ENCODE measurements at regions not wholly inside any gene's neighbourhood (a gene's known extent, or its start where the extent isn't known, plus 50 kb on each side); places are given as distances from the start of the nearest gene placed in this dataset.

GRCh38 chr2:176435729-176436128 is 166.5 kb downstream of the MTX2 start:
- ATAC-seq = no peak
- no peak for TF ChIP-seq TSHZ2 (CRISPR knock-in tag; IDR thresholded peaks at IDR 0.05)
- TF ChIP-seq ZFP3 (CRISPR knock-in tag; IDR thresholded peaks at IDR 0.05) = no peak
- TF ChIP-seq ISL1 (CRISPR knock-in tag; IDR thresholded peaks at IDR 0.05) = no peak
- no peak for TF ChIP-seq ZNF70 (CRISPR knock-in tag; IDR thresholded peaks at IDR 0.05)
- no peak for TF ChIP-seq ZNF565 (CRISPR knock-in tag; conservative IDR thresholded peaks at IDR 0.05; ENCODE audit: low read depth)
- no peak for TF ChIP-seq POU6F1 (CRISPR knock-in tag; IDR thresholded peaks at IDR 0.05; ENCODE audit: borderline replicate concordance, low read depth)
- no peak for TF ChIP-seq TCF4 (CRISPR knock-in tag; IDR thresholded peaks at IDR 0.05; ENCODE audit: borderline replicate concordance)
- TF ChIP-seq OSR1 (CRISPR knock-in tag; IDR thresholded peaks at IDR 0.05) = no peak
- TF ChIP-seq CSRNP3 (CRISPR knock-in tag; IDR thresholded peaks at IDR 0.05) = no peak

- 0 out of 3 replicates have a peak, but pooled peaks have one; percentile 21 for ATAC-seq
- TF ChIP-seq TOX (CRISPR knock-in tag; IDR thresholded peaks at IDR 0.05; ENCODE audit: borderline replicate concordance) = no peak
- TF ChIP-seq PPARA (CRISPR knock-in tag; IDR thresholded peaks at IDR 0.05; ENCODE audit: borderline replicate concordance) = no peak
- TF ChIP-seq CREB5 (CRISPR knock-in tag; IDR thresholded peaks at IDR 0.05; ENCODE audit: low read depth) = no peak
- TF ChIP-seq ZFP3 (CRISPR knock-in tag; IDR thresholded peaks at IDR 0.05) = no peak
- TF ChIP-seq TCF4 (CRISPR knock-in tag; IDR thresholded peaks at IDR 0.05; ENCODE audit: borderline replicate concordance) = no peak
- TF ChIP-seq POU6F1 (CRISPR knock-in tag; IDR thresholded peaks at IDR 0.05; ENCODE audit: borderline replicate concordance, low read depth) = no peak
- no peak for TF ChIP-seq CSRNP3 (CRISPR knock-in tag; IDR thresholded peaks at IDR 0.05)
- TF ChIP-seq ZNF8 (CRISPR knock-in tag; IDR thresholded peaks at IDR 0.05) = no peak
- no peak for TF ChIP-seq TSHZ2 (CRISPR knock-in tag; IDR thresholded peaks at IDR 0.05)
- no peak for TF ChIP-seq RARB (CRISPR knock-in tag; IDR thresholded peaks at IDR 0.05)
- no peak for TF ChIP-seq GLIS3 (CRISPR knock-in tag; IDR thresholded peaks at IDR 0.05)
- no peak for TF ChIP-seq ISL1 (CRISPR knock-in tag; IDR thresholded peaks at IDR 0.05)
- TF ChIP-seq ARNTL (CRISPR knock-in tag; IDR thresholded peaks at IDR 0.05; ENCODE audit: borderline replicate concordance, low read depth) = no peak
- TF ChIP-seq ZFP30 (CRISPR knock-in tag; IDR thresholded peaks at IDR 0.05) = no peak
- no peak for TF ChIP-seq BACH2 (CRISPR knock-in tag; IDR thresholded peaks at IDR 0.05; ENCODE audit: borderline replicate concordance)
Observed at GRCh38 chr2:176443946-176444345, 174.7 kb downstream of the MTX2 start.
